NCI-H2171 (cell line): ENCODE measurements at regions not wholly inside any gene's neighbourhood (a gene's known extent, or its start where the extent isn't known, plus 50 kb on each side); places are given as distances from the start of the nearest gene placed in this dataset.

ENCODE experiments used
- DNase-seq: peaks from one replicate; lab custom pipeline; 2025; lab: John Stamatoyannopoulos, UW

- DNase-seq, result no peak
These were observed 50.6 kb upstream of the IL6 start for GRCh38 chr7:22676385-22676784.

GRCh38 chr7:22675917-22676343, 51.1 kb upstream of the IL6 start:
- no peak for DNase-seq

GRCh38 chr7:22675421-22675820, 51.6 kb upstream of the IL6 start:
- DNase-seq, result no peak

GRCh38 chr7:22672846-22673680, 53.9 kb upstream of the IL6 start:
- no peak for DNase-seq

- DNase-seq, result no peak
These were observed 55.7 kb upstream of the IL6 start for GRCh38 chr7:22671177-22671879.

- no peak for DNase-seq
These were observed 56.6 kb upstream of the IL6 start for GRCh38 chr7:22670422-22670815.

GRCh38 chr7:22669692-22670421, 57.1 kb upstream of the IL6 start:
- DNase-seq, result no peak

- no peak for DNase-seq
These were observed 58.0 kb upstream of the IL6 start for GRCh38 chr7:22668971-22669401.

GRCh38 chr7:22667562-22668239, 59.3 kb upstream of the IL6 start:
- no peak for DNase-seq

- no peak for DNase-seq
These were observed 59.8 kb upstream of the IL6 start for GRCh38 chr7:22667187-22667561.

- DNase-seq, result no peak
These were observed 60.3 kb upstream of the IL6 start for GRCh38 chr7:22666732-22667131.

GRCh38 chr7:22665923-22666322, 61.1 kb upstream of the IL6 start:
- DNase-seq, result no peak

GRCh38 chr7:22664988-22665798, 61.8 kb upstream of the IL6 start:
- no peak for DNase-seq

GRCh38 chr7:22663721-22664120, 63.3 kb upstream of the IL6 start:
- no peak for DNase-seq

- no peak for DNase-seq
These were observed 63.7 kb upstream of the IL6 start for GRCh38 chr7:22663357-22663718.

- no peak for DNase-seq
These were observed 64.2 kb upstream of the IL6 start for GRCh38 chr7:22662556-22663356.

GRCh38 chr7:22662036-22662435, 65.0 kb upstream of the IL6 start:
- no peak for DNase-seq

GRCh38 chr7:22660732-22661131, 66.3 kb upstream of the IL6 start:
- DNase-seq, result no peak

- DNase-seq, result no peak
These were observed 66.7 kb upstream of the IL6 start for GRCh38 chr7:22660293-22660692.

- DNase-seq, result no peak
These were observed 67.3 kb upstream of the IL6 start for GRCh38 chr7:22659741-22660140.

- no peak for DNase-seq
These were observed 69.0 kb upstream of the IL6 start for GRCh38 chr7:22658031-22658430.
